Gastrocnemius medialis (tissue), 4 donors: ENCODE measurements at regions not wholly inside any gene's neighbourhood (a gene's known extent, or its start where the extent isn't known, plus 50 kb on each side); places are given as distances from the start of the nearest gene placed in this dataset.

Experiments used
- CTCF ChIP-seq, 5 experiments: fragments of 450-650 bp in 3 of 5; fragments of 200-600 bp in 2 of 5; sonication (generic) in 2 of 5; IDR thresholded peaks in 4 of 5; conservative IDR thresholded peaks in 1 of 5; 1 replicate in 4 of 5; 2 replicates in 1 of 5; pipeline ENCODE4 v1.5.1; 2016 to 2019; ENCODE audit warnings: antibody characterized with exemption in 5 of 5, mild to moderate bottlenecking in 3 of 5, moderate library complexity in 3 of 5
- POLR2A ChIP-seq, 2 donors: fragments of 450-650 bp; IDR thresholded peaks; one replicate each; pipeline ENCODE4 v1.6.1; 2017; ENCODE audit warnings: antibody characterized with exemption in 2 of 2, mild to moderate bottlenecking in 2 of 2, moderate library complexity in 2 of 2

- TF ChIP-seq CTCF (IDR thresholded peaks at IDR 0.05 in 4 of 5, conservative IDR thresholded peaks at IDR 0.05 in 1 of 5) = no peak
- TF ChIP-seq POLR2A (IDR thresholded peaks at IDR 0.05) = no peak
Observed at GRCh38 chr6:127000631-127001030, 117.8 kb upstream of the RSPO3 start.
